A549 (cell line): ENCODE measurements at regions not wholly inside any gene's neighbourhood (a gene's known extent, or its start where the extent isn't known, plus 50 kb on each side); places are given as distances from the start of the nearest gene placed in this dataset.

Experiments used
- ATAC-seq, 2 experiments: fragments of 200-7000 bp in 1 of 2; fragments of >200 bp in 1 of 2; cut with Nextera tagmentation in 1 of 2; cut with Tn5 transposase in 1 of 2; 3 replicates each; pipeline versions ENCODE4 v1.8.0 to v1.9.1; 2018 to 2020; ENCODE audit warnings: mild to moderate bottlenecking in 1 of 2, moderate library complexity in 1 of 2
- CTCF ChIA-PET: fragments of 300-600 bp; sonication (Branson Sonifier 250); formaldehyde crosslinking; extraction: SDS; loops from one replicate; lab custom pipeline; 2021; ENCODE audit warnings: antibody characterized with exemption, inconsistent platforms; lab: Yijun Ruan, JAX
- POLR2A ChIA-PET: fragments of 350-600 bp; formaldehyde crosslinking; extraction: SDS; loops from one replicate; lab custom pipeline; 2021; ENCODE audit warnings: antibody characterized with exemption, inconsistent platforms; lab: Yijun Ruan, JAX
- DNase-seq, 2 experiments: peaks; one replicate each; pipeline versions ENCODE4 v3.0.0 to v3.0.0-alpha.2; 2011 to 2016; ENCODE audit warnings: low read depth in 1 of 2, low spot score in 1 of 2
- FAIRE-seq: peaks from 2 replicates; lab custom pipeline; 2011; peaks lifted over from hg19 to GRCh38; lab: Jason Lieb, UNC
- H3K27ac ChIP-seq, 2 experiments: fragments of >200 bp; sonication (Bioruptor Twin); formaldehyde crosslinking; 3 replicates each; pipeline ENCODE4 v1.5.1; 2016 to 2017
- H3K4me1 ChIP-seq: fragments of >200 bp; sonication (Bioruptor Twin); formaldehyde crosslinking; 3 replicates; pipeline ENCODE4 v1.6.1; 2016
- H3K4me2 ChIP-seq: fragments of >200 bp; sonication (Bioruptor Twin); formaldehyde crosslinking; 3 replicates; pipeline ENCODE4 v1.6.1; 2016
- H3K4me3 ChIP-seq: fragments of >200 bp; sonication (Bioruptor Twin); formaldehyde crosslinking; 3 replicates; pipeline ENCODE4 v1.5.1; 2016
- H3K9me3 ChIP-seq: fragments of >200 bp; sonication (Bioruptor Twin); formaldehyde crosslinking; 3 replicates; pipeline ENCODE4 v1.6.1; 2016
- BHLHE40 ChIP-seq: IDR thresholded peaks from 2 replicates; pipeline ENCODE4 v1.6.1; 2012; ENCODE audit warnings: low read depth, low read length, inconsistent platforms
- CEBPB ChIP-seq, 2 experiments: fragments of >200 bp in 1 of 2; sonication (Bioruptor Twin) in 1 of 2; formaldehyde crosslinking in 1 of 2; IDR thresholded peaks; 2 replicates each; pipeline ENCODE4 v1.6.1; 2012 to 2016
- CHD2 ChIP-seq: fragments of 150-350 bp; IDR thresholded peaks from 2 replicates; pipeline ENCODE4 v1.6.1; 2014; ENCODE audit warnings: low read length; ENCODE audit not compliant: partially characterized antibody
- CHD4 ChIP-seq: fragments of 200-600 bp; sonication (generic); IDR thresholded peaks from 2 replicates; pipeline ENCODE4 v1.6.1; 2016; ENCODE audit warnings: antibody characterized with exemption, mild to moderate bottlenecking, borderline replicate concordance
- E2F6 ChIP-seq: IDR thresholded peaks from 2 replicates; pipeline ENCODE4 v1.6.1; 2012; ENCODE audit warnings: low read depth, borderline replicate concordance
- FOSB ChIP-seq: fragments of 250-450 bp; sonication (Bioruptor Pico); IDR thresholded peaks from 2 replicates; pipeline ENCODE4 v1.5.0; 2020; ENCODE audit warnings: mild to moderate bottlenecking, moderate library complexity
- HDAC2 ChIP-seq: fragments of 200-600 bp; sonication (generic); IDR thresholded peaks from 2 replicates; pipeline ENCODE4 v1.6.1; 2016
- HEYL ChIP-seq: fragments of 250-450 bp; sonication (Bioruptor Pico); IDR thresholded peaks from 2 replicates; pipeline ENCODE4 v1.8.0; 2021; ENCODE audit warnings: mild to moderate bottlenecking, moderate library complexity
- HOXA7 ChIP-seq: fragments of 250-450 bp; sonication (Bioruptor Pico); IDR thresholded peaks from 2 replicates; pipeline ENCODE4 v1.5.0; 2020; ENCODE audit warnings: mild to moderate bottlenecking, moderate library complexity
- KDM5A ChIP-seq: fragments of 200-600 bp; sonication (generic); IDR thresholded peaks from 2 replicates; pipeline ENCODE4 v1.6.1; 2016; ENCODE audit warnings: antibody characterized with exemption, mild to moderate bottlenecking
- NPAS2 ChIP-seq: fragments of 250-450 bp; sonication (Bioruptor Pico); IDR thresholded peaks from 2 replicates; pipeline ENCODE4 v1.8.0; 2022; ENCODE audit warnings: mild to moderate bottlenecking, moderate library complexity, borderline replicate concordance
- NR3C1 ChIP-seq: fragments of >200 bp; sonication (Bioruptor Twin); formaldehyde crosslinking; IDR thresholded peaks from 3 replicates; pipeline ENCODE4 v1.6.1; 2017
- PHF8 ChIP-seq: fragments of 200-600 bp; sonication (generic); IDR thresholded peaks from 2 replicates; pipeline ENCODE4 v1.6.1; 2016; ENCODE audit warnings: low read depth, mild to moderate bottlenecking, antibody characterized with exemption, moderate library complexity, borderline replicate concordance
- RCOR1 ChIP-seq: fragments of 150-350 bp; IDR thresholded peaks from 2 replicates; pipeline ENCODE4 v1.6.1; 2014; ENCODE audit warnings: antibody characterized with exemption, low read length, low read depth
- RFX5 ChIP-seq: fragments of 450-650 bp; IDR thresholded peaks from 2 replicates; pipeline ENCODE4 v1.7.1; 2014; ENCODE audit warnings: antibody characterized with exemption, mild to moderate bottlenecking, moderate library complexity
- SREBF2 ChIP-seq: fragments of 450-650 bp; IDR thresholded peaks from 2 replicates; pipeline ENCODE4 v1.6.1; 2014; ENCODE audit warnings: mild to moderate bottlenecking, moderate library complexity
- TP53 ChIP-seq: fragments of 250-450 bp; sonication (Bioruptor Pico); IDR thresholded peaks from 2 replicates; pipeline ENCODE4 v1.5.0; 2021; ENCODE audit warnings: mild to moderate bottlenecking, moderate library complexity
- ZC3H11A ChIP-seq: fragments of 450-650 bp; IDR thresholded peaks from 2 replicates; pipeline ENCODE4 v1.6.1; 2014; ENCODE audit warnings: antibody characterized with exemption, mild to moderate bottlenecking
- ZFP36 ChIP-seq: fragments of 450-650 bp; IDR thresholded peaks from 2 replicates; pipeline ENCODE4 v1.6.1; 2014; ENCODE audit warnings: borderline replicate concordance; ENCODE audit not compliant: partially characterized antibody
- ZNF302 ChIP-seq: fragments of 250-450 bp; sonication (Bioruptor Pico); IDR thresholded peaks from 2 replicates; pipeline ENCODE4 v1.9.0; 2021; ENCODE audit warnings: inconsistent platforms, mild to moderate bottlenecking, moderate library complexity
- WGBS: methylation state at CpG from one replicate; pipeline ENCODE4 v1.1.6; 2017; ENCODE audit errors: missing lambda C conversion rate; 5-methylcytosine and 5-hydroxymethylcytosine counted together
- TF ChIP-seq, protein P1 (sequence below): fragments of 450-650 bp; IDR thresholded peaks from 2 replicates; pipeline ENCODE4 v1.6.1; 2014; ENCODE audit warnings: antibody characterized with exemption
- TF ChIP-seq, protein P2 (sequence below): fragments of 200-600 bp; sonication (generic); IDR thresholded peaks from 2 replicates; pipeline ENCODE4 v1.6.1; 2016; ENCODE audit warnings: antibody characterized with exemption, mild to moderate bottlenecking, moderate library complexity
- TF ChIP-seq, protein P3 (sequence below): fragments of 150-350 bp; IDR thresholded peaks from 2 replicates; pipeline ENCODE4 v1.6.1; 2014; ENCODE audit warnings: low read depth, mild to moderate bottlenecking, low read length
- TF ChIP-seq, protein P4 (sequence below): fragments of >200 bp; sonication (Bioruptor Twin); formaldehyde crosslinking; IDR thresholded peaks from 2 replicates; pipeline ENCODE4 v1.6.1; 2016

GRCh38 chr6:140790109-140790508 lies 1342.6 kb upstream of the GJE1 start (continued):
- TF ChIP-seq HOXA7 (CRISPR knock-in tag) (no peak), CHD2 (no peak), HEYL (CRISPR knock-in tag) (no peak), ZC3H11A (no peak), E2F6 (no peak)

- FAIRE-seq (no peak), ATAC-seq (no peak), DNase-seq (no peak)
- Histone ChIP-seq H3K9me3 (no peaks in the 10 kb centered on the region), H3K4me2 (no peak overlapping the region), H3K27ac (no peak overlapping the region), H3K4me1 (no peaks in the 10 kb centered on the region), H3K4me3 (no peak overlapping the region)
- no peak for TF ChIP-seq CHD2
- TF ChIP-seq, protein P1, sequence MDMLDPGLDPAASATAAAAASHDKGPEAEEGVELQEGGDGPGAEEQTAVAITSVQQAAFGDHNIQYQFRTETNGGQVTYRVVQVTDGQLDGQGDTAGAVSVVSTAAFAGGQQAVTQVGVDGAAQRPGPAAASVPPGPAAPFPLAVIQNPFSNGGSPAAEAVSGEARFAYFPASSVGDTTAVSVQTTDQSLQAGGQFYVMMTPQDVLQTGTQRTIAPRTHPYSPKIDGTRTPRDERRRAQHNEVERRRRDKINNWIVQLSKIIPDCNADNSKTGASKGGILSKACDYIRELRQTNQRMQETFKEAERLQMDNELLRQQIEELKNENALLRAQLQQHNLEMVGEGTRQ, result no peak
- no peak for TF ChIP-seq ZFP36
- TF ChIP-seq TP53 (CRISPR knock-in tag), result no peak
- no peak for TF ChIP-seq RFX5
- TF ChIP-seq CEBPB (IDR thresholded peaks at IDR 0.05), result no peak
- TF ChIP-seq ZC3H11A, result no peak
- TF ChIP-seq HDAC2, result no peak
- TF ChIP-seq SREBF2, result no peak
- TF ChIP-seq FOSB, result no peak
- TF ChIP-seq BHLHE40, result no peak
- no peak for TF ChIP-seq CHD4
- TF ChIP-seq, protein P2, sequence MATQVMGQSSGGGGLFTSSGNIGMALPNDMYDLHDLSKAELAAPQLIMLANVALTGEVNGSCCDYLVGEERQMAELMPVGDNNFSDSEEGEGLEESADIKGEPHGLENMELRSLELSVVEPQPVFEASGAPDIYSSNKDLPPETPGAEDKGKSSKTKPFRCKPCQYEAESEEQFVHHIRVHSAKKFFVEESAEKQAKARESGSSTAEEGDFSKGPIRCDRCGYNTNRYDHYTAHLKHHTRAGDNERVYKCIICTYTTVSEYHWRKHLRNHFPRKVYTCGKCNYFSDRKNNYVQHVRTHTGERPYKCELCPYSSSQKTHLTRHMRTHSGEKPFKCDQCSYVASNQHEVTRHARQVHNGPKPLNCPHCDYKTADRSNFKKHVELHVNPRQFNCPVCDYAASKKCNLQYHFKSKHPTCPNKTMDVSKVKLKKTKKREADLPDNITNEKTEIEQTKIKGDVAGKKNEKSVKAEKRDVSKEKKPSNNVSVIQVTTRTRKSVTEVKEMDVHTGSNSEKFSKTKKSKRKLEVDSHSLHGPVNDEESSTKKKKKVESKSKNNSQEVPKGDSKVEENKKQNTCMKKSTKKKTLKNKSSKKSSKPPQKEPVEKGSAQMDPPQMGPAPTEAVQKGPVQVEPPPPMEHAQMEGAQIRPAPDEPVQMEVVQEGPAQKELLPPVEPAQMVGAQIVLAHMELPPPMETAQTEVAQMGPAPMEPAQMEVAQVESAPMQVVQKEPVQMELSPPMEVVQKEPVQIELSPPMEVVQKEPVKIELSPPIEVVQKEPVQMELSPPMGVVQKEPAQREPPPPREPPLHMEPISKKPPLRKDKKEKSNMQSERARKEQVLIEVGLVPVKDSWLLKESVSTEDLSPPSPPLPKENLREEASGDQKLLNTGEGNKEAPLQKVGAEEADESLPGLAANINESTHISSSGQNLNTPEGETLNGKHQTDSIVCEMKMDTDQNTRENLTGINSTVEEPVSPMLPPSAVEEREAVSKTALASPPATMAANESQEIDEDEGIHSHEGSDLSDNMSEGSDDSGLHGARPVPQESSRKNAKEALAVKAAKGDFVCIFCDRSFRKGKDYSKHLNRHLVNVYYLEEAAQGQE, result no peak
- no peak for TF ChIP-seq PHF8
- TF ChIP-seq, protein P3, sequence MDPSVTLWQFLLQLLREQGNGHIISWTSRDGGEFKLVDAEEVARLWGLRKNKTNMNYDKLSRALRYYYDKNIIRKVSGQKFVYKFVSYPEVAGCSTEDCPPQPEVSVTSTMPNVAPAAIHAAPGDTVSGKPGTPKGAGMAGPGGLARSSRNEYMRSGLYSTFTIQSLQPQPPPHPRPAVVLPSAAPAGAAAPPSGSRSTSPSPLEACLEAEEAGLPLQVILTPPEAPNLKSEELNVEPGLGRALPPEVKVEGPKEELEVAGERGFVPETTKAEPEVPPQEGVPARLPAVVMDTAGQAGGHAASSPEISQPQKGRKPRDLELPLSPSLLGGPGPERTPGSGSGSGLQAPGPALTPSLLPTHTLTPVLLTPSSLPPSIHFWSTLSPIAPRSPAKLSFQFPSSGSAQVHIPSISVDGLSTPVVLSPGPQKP, result no peak
- 71% methylated on average over 1 of the region's 1 CpG for WGBS
- ChIA-PET CTCF (no interaction called here), POLR2A (no interaction called here)
Measured at GRCh38 chr6:140789466-140789865, 1343.3 kb upstream of the GJE1 start.

GRCh38 chr6:140785926-140786325 lies 1346.8 kb upstream of the GJE1 start:
- POLR2A ChIA-PET, result no interaction called here
- no peaks in the 10 kb centered on the region for H3K9me3 ChIP-seq
- CTCF ChIA-PET, result no interaction called here
- H3K4me1 ChIP-seq, result no peaks in the 10 kb centered on the region
- WGBS, result 83% methylated on average over 1 of the region's 1 CpG
- ATAC-seq, result no peak
- H3K27ac ChIP-seq, result no peak overlapping the region
- H3K4me3 ChIP-seq, result no peak overlapping the region
- no peak overlapping the region for H3K4me2 ChIP-seq
- FAIRE-seq, result no peak
- no peak for DNase-seq
- TF ChIP-seq RCOR1, result no peak
- TF ChIP-seq NR3C1, result no peak
- TF ChIP-seq NPAS2 (CRISPR knock-in tag), result no peak
- TF ChIP-seq, protein P2, result no peak
- no peak for TF ChIP-seq ZNF302 (CRISPR knock-in tag)
- TF ChIP-seq, protein P4, sequence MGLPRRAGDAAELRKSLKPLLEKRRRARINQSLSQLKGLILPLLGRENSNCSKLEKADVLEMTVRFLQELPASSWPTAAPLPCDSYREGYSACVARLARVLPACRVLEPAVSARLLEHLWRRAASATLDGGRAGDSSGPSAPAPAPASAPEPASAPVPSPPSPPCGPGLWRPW, result no peak
- TF ChIP-seq, protein P3, result no peak
- TF ChIP-seq HOXA7 (CRISPR knock-in tag), result no peak
- no peak for TF ChIP-seq KDM5A
